Body of pancreas (tissue), 4 donors: ENCODE measurements at regions not wholly inside any gene's neighbourhood (a gene's known extent, or its start where the extent isn't known, plus 50 kb on each side); places are given as distances from the start of the nearest gene placed in this dataset.

Experiments used
- ATAC-seq: fragments of 150-250 bp; one replicate; pipeline ENCODE4 v1.9.1; 2016
- DNase-seq, 4 donors: peaks; one replicate each; pipeline ENCODE4 v3.0.0-alpha.2; 2019
- H3K27ac ChIP-seq, 4 donors: fragments of 200-600 bp; sonication (generic); 1 replicate in 3 of 4; 2 replicates in 1 of 4; pipeline versions ENCODE4 v1.5.1 to v1.6.1; 2016 to 2019; ENCODE audit warnings: mild to moderate bottlenecking in 1 of 4, mixed read lengths in 1 of 4, moderate library complexity in 1 of 4
- H3K27me3 ChIP-seq, 2 donors: fragments of 200-600 bp; sonication (generic); one replicate each; pipeline ENCODE4 v1.6.0; 2016; ENCODE audit warnings: mild to moderate bottlenecking in 1 of 2
- H3K36me3 ChIP-seq, 2 donors: fragments of 200-600 bp; sonication (generic); replicated peaks in 1 of 2; 2 replicates each; pipeline ENCODE4 v1.5.1; 2016; ENCODE audit warnings: low read depth in 2 of 2; ENCODE audit not compliant: insufficient read depth in 1 of 2
- H3K4me1 ChIP-seq: fragments of 200-600 bp; sonication (generic); one replicate; pipeline ENCODE4 v1.6.0; 2016
- H3K4me3 ChIP-seq, 2 donors: fragments of 200-600 bp; sonication (generic); 1 replicate in 1 of 2; 2 replicates in 1 of 2; pipeline ENCODE4 v1.5.1; 2016 to 2019
- H3K9me3 ChIP-seq, 3 donors: fragments of 200-600 bp; sonication (generic); 1 replicate in 2 of 3; 2 replicates in 1 of 3; pipeline ENCODE4 v1.5.1; 2016
- POLR2A ChIP-seq, 3 donors: fragments of 450-650 bp; IDR thresholded peaks; one replicate each; pipeline ENCODE4 v1.6.1; 2016; ENCODE audit warnings: antibody characterized with exemption in 3 of 3, mild to moderate bottlenecking in 2 of 3
- WGBS, 2 donors: methylation state at CpG; one replicate each; pipeline ENCODE4 v1.1.5; 2017; 5-methylcytosine and 5-hydroxymethylcytosine counted together
- intact Hi-C: fragments of 100-400 bp; cut with DNase I; formaldehyde crosslinking; loops from one replicate; pipeline ENCODE4 v1.15.1; 2023
- TF ChIP-seq, protein P1 (sequence below), 7 experiments: fragments of 450-650 bp in 4 of 7; fragments of 200-600 bp in 3 of 7; sonication (generic) in 3 of 7; IDR thresholded peaks; one replicate each; pipeline ENCODE4 v1.5.1; 2016 to 2019; ENCODE audit warnings: antibody characterized with exemption in 7 of 7

DNA sequence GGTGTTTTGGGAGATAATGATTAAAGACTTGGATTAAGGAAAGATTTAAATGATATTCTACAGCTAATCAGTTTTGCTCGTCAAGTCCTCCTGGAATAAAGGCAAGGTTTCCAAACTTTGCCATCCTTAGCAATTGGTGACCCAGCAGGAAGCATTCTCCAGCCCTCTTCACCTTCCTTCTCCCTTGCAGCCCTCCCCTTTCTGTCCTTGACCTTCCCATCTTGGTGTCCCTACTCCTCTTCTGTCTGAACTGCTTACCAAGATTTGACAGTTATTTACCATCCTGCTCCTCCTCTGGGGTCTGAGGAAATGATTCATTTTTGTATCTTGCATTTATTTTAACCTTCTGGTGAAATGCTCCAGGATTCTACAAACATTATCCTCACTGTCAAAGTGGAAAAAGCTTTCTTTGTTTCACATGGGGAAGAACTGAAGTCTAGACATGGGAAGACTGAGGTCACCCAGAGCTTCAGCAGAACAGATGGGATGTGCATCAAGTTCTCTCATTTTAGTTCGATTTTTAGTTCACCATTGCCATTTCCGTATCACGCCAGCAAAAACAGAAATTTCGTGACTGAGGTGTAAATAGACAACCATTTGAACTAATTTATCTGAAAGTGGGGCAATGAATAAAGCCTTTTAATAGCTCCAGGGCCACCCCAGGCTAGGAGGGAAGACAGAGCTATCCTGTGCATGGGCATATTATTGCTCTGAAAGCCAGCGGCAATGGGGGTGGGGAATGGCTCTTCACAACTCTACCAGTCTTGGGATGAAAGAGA is 504.4 kb upstream of the PLXNA2 start:
- ATAC-seq (no peak), DNase-seq (no peak)
- no peak overlapping the region for H3K27ac ChIP-seq
- H3K4me1 ChIP-seq = no peaks in the 10 kb centered on the region
- no peaks in the 10 kb centered on the region for H3K27me3 ChIP-seq
- intact Hi-C loops = no loop called here
- H3K4me3 ChIP-seq = no peak overlapping the region
- 69% methylated on average over 6 of the region's 6 CpGs for WGBS, 2 donors
- H3K36me3 ChIP-seq = no peaks in the 10 kb centered on the region
- no peaks in the 10 kb centered on the region for H3K9me3 ChIP-seq
- TF ChIP-seq, protein P1, sequence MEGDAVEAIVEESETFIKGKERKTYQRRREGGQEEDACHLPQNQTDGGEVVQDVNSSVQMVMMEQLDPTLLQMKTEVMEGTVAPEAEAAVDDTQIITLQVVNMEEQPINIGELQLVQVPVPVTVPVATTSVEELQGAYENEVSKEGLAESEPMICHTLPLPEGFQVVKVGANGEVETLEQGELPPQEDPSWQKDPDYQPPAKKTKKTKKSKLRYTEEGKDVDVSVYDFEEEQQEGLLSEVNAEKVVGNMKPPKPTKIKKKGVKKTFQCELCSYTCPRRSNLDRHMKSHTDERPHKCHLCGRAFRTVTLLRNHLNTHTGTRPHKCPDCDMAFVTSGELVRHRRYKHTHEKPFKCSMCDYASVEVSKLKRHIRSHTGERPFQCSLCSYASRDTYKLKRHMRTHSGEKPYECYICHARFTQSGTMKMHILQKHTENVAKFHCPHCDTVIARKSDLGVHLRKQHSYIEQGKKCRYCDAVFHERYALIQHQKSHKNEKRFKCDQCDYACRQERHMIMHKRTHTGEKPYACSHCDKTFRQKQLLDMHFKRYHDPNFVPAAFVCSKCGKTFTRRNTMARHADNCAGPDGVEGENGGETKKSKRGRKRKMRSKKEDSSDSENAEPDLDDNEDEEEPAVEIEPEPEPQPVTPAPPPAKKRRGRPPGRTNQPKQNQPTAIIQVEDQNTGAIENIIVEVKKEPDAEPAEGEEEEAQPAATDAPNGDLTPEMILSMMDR (IDR thresholded peaks at IDR 0.05) = no peak
- no peak for TF ChIP-seq POLR2A (IDR thresholded peaks at IDR 0.05)

DNA sequence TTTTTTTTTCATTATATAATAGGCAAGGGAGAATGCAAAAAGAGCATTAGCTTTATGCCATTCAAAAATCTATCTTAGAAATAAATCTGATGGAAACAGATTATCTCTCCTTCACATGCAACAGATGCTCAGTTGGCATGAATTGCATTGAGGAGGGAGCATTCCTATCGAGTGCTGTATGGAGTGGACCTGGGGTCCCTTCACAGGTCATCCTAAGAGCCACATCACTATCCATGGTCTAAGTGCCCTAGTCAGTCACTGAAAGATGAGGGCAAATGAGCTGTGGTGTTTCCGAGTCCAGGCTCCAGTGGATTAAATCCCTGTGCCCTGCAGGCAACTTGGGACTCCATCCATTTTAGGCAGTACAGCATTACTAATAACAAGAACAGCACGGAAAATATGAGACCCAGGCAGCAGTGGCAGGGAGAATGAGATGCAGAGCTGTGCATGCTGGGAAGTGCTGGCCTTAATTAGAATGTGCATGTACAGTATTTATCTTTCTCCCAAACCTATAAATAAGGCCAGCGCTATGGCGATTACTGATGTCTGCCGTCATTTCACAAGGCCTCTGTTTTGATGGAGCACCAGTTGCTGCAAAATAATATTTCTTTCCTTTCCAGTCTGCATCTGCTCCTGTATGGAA is 512.3 kb upstream of the PLXNA2 start:
- intact Hi-C loops = no loop called here
- H3K9me3 ChIP-seq = no peaks in the 10 kb centered on the region

DNA sequence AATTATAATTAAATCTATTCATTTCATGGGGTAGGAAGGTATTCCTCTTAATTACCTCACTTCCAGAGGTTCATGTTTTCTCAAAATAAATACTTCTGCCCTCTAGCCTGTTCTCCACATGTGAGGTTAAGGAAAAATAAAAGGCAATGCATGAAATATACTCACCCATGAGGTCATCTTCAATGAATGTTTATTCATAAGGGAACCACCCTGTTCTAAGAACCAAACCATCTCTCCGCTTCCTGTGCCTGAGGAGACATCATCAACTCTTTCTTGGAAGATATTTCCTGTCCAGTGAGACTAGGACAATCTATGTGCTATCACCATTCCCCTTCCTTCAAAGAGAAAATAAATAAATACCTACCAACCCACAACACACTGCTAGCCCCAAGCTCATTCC is 513.7 kb upstream of the PLXNA2 start:
- TF ChIP-seq, protein P1 (IDR thresholded peaks at IDR 0.05) = no peak
- TF ChIP-seq POLR2A (IDR thresholded peaks at IDR 0.05) = no peak
- intact Hi-C loops = no loop called here
- DNase-seq = no peak
- 88 to 89% methylated on average over 1 of the region's 1 CpG for WGBS, 2 donors
- Histone ChIP-seq H3K27ac (no peak overlapping the region), H3K9me3 (no peaks in the 10 kb centered on the region), H3K36me3 (no peaks in the 10 kb centered on the region), H3K4me3 (no peak overlapping the region), H3K27me3 (no peaks in the 10 kb centered on the region), H3K4me1 (no peaks in the 10 kb centered on the region)
- ATAC-seq = no peak

More for the DNA sequence above, 512.3 kb upstream of the PLXNA2 start:
- 73 to 76% methylated on average over 6 of the region's 6 CpGs for WGBS, 2 donors
- TF ChIP-seq, protein P1 (IDR thresholded peaks at IDR 0.05) = no peak
- no peak for TF ChIP-seq POLR2A (IDR thresholded peaks at IDR 0.05)
- H3K4me3 ChIP-seq = no peak overlapping the region
- H3K36me3 ChIP-seq = no peaks in the 10 kb centered on the region
- H3K27me3 ChIP-seq = no peaks in the 10 kb centered on the region
- H3K4me1 ChIP-seq = no peaks in the 10 kb centered on the region
- ATAC-seq (no peak), DNase-seq (no peak)
- H3K27ac ChIP-seq = no peak overlapping the region

DNA sequence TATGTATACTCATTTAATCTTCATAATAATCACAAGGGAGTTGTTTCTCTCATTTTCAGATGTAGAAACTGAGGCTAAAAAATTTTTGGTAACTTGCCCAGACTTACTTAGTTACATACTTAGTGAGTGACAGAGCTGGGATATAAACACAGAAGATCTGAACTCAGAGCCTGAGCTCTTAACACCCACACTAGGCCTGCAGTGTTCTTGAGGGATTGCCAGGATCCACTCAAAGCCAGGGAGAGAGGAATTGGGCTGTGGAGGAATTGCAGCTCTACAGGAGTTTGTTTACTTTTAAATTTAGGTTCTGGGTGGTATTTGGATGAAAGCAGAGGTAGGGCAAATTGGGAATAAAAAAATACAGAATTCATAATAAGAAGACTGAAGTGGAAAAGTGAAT is 515.1 kb upstream of the PLXNA2 start:
- DNase-seq (no peak), ATAC-seq (no peak)
- intact Hi-C loops = no loop called here
- no peak for TF ChIP-seq POLR2A (IDR thresholded peaks at IDR 0.05)
- TF ChIP-seq, protein P1 (IDR thresholded peaks at IDR 0.05) = no peak
- no peaks in the 10 kb centered on the region for H3K4me1 ChIP-seq
- H3K36me3 ChIP-seq = no peaks in the 10 kb centered on the region
- H3K27me3 ChIP-seq = no peaks in the 10 kb centered on the region
- H3K4me3 ChIP-seq = no peak overlapping the region
- no peaks in the 10 kb centered on the region for H3K9me3 ChIP-seq
- H3K27ac ChIP-seq = no peak overlapping the region

DNA sequence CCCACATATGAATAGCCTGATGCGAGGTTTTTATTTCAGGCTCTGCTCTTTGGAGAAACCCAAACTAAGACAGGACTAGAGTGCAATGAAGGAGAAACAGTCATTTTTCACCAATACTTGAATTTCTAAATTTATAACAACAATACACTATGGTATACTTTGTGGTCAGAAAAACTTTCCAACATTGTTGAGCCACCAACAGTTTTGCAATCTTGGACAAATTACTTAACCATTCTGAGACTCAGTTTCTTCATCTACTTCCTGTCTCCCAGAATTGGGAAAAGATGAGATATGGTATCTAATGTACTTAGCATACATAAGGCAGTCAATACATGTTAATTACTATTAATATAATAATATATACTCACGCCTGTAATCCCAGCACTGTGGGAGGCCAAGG is 519.8 kb upstream of the PLXNA2 start:
- H3K36me3 ChIP-seq = no peaks in the 10 kb centered on the region
- H3K9me3 ChIP-seq = no peaks in the 10 kb centered on the region
- 88 to 92% methylated on average over 2 of the region's 2 CpGs for WGBS, 2 donors
- ATAC-seq (no peak), DNase-seq (no peak)
- TF ChIP-seq, protein P1 (IDR thresholded peaks at IDR 0.05) = no peak
- no peak for TF ChIP-seq POLR2A (IDR thresholded peaks at IDR 0.05)
- no peaks in the 10 kb centered on the region for H3K27me3 ChIP-seq
- no peak overlapping the region for H3K27ac ChIP-seq
- no peak overlapping the region for H3K4me3 ChIP-seq
- H3K4me1 ChIP-seq = no peaks in the 10 kb centered on the region
- intact Hi-C loops = no loop called here
